Kidney tubule cell (primary cell): ENCODE measurements at regions not wholly inside any gene's neighbourhood (a gene's known extent, or its start where the extent isn't known, plus 50 kb on each side); places are given as distances from the start of the nearest gene placed in this dataset.
A peak's percentile ranks its signal among the peaks of the same experiment; 100 is the strongest.

Experiments
- DNase-seq: peaks from one replicate; pipeline ENCODE4 v3.0.0-alpha.2; 2018; ENCODE audit warnings: low spot score

DNA sequence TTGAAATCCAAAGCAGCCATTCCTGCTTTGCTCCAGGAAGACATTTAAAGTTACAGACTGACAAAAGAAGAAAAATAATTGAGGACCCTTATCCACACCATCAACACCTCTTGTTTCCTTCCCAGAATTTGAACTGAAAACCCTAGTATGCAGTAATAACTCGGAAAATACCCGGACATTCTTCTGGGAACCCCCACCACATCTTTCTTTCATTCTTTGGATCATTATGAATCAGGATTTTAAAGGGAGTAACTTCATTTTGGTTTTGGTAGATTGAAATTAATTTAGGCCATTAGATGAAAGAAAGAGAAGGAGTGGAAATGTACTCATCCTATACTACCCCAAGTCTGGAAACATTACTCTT lies 213.8 kb upstream of the MARCKS start:
- DNase-seq = no peak

DNA sequence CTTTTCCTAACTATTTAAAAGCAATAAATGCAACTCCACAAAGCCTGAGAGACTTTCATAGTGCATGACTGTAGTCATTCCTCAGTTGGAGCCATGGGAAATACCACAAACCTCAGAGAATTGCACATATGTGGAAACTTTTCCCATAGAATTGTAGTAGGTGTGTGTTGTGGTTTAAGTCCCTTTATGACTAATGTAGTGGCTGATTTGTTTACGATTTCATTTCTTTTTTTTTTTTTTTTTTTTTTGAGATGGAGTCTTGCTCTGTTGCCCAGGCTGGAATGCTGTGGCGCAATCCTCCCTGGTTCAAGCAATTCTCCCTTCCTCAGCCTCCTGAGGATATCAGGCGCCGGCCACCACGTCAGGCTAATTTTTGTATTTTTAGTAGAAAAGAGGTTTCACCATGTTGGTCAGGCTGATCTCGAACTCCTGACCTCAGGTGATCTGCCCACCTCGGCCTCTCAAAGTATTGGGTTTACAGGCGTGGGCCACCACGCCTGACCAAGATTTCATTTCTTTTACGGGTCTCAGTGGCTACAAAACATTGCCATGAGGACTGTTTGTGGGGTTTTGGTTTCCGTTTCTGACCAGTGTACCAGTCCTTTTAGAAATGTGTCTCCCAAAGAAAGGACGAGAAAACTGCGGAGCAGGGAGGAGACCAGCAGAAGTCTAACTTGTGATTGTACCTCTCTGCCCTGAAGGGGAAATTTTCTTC lies 212.1 kb upstream of the MARCKS start:
- peak; percentile 94 for DNase-seq

DNA sequence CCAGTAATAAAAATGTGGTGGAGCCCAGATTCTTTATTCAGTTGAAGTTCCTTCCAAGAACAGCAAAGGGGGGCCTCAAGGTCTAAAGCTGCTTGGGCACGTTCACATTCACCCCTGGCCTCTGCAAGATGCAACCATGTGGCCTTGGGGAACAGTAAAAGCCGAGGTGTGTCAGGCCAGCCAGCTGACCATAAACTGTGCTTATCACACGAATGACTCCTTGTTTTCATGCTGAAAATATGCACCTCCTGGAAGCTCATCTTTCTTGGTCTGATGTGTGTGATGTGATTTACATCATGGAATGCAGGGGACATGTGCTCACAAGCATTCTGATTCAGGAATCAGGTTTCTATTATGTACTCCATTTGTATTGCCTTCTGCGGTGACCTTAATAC lies 211.6 kb upstream of the MARCKS start:
- DNase-seq = peak; percentile 96

DNA sequence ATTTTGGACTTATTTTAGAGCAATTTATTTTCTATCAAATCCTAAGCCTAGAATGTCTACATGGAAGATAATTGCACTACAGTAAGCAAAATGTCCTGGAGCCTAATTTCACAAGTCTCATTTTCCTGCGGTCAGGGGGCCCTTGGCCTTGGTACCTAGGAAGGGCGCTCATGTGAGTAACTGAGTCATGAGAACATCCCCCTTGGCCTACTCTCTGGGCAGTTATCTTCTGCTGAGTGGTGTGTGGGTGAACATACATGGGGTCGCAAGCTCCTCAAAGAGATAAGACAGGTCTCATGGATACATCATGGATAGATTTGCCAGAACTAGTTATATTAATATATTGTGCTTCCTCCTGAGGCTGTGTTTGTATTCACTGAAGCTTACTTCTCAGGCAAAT lies 211.2 kb upstream of the MARCKS start:
- no peak for DNase-seq

DNA sequence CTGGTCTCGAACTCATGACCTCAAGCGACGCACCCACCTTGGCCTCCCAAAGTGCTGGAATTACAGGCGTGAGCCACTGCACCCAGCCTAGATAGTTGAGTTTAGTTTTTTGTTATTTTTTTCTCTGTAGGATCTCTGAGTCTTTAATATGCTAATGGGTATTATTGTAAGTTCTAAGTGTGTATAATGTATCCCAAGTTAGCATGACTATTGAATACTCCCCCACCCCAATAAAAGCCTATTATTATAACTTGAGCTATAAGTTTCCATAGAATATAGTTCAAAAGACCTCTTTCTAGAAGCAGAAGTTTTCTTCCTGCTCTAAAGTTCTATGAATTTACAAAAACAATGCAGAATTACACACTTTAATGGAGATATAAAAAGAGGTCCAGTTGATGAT lies 210.4 kb upstream of the MARCKS start:
- no peak for DNase-seq

DNA sequence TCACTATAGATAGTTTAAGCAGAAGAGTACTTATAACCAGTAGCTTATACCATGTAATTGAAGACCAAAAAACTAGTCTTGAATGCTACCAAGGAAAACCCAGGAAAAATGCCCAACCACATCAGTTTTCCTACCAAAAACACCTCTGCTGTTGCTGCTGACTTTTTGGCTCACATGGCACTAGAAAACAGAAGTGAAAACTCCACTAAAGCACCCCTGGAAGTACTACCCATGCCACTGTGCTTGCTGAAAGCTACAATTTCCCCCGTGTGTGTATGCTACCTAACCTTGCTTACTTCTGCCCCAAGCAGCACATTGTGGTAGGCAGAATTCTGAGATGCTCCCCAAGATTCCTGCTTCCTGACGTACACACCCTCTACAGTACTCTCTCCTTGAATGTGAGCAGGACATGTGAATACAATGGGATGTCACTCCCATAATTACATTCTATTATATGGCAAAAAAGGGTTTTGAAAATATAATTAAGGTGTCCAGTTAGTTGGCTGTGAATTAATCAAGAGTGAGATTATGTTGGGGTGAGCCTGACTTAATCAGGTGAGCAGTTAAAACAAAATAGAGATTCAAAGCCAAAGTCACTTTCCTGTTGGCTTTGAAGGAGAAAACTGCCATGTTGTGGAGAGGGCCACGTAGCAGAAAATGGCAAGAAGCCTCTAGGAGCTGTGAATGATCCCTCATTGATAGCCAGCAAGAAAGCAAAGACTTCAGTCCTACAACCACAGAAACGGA lies 209.8 kb upstream of the MARCKS start:
- DNase-seq = no peak

DNA sequence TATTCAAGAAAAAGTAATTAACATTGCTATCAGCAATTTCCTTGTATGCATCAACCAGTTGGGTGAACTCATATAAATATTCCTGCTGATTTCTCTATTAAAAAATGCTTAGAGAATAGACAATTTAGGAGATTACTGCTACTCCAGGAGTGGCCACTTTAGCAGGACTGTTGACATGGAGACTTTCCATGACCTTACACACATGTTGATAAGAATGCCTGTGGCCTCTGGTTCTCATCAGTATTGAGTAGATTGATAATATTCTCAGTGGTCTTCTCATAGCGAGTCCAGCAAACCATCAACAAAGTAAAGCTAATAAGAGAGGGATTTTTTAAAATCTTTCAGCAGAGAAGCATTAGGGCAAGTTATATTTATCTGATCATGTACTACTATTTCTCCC lies 208.4 kb upstream of the MARCKS start:
- no peak for DNase-seq

DNA sequence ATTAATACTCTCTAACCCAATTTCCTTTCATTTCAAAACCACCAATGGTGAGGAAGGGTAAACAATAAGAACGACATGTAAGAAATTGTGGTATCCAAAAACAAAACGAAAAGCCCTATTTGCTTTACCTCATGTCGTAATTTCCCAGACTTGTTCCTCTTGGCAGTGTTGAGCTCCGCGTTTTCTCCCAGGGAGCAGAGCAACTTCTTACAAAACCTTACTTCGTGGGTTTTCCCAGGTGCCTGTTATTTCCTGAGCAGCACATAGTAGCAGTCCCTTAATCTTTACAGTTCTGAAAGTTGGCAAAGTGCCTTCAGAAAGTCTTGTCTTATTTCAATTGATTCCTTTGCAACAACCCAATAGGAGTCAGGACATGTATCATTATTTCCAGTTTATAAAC lies 207.9 kb upstream of the MARCKS start:
- DNase-seq = no peak

DNA sequence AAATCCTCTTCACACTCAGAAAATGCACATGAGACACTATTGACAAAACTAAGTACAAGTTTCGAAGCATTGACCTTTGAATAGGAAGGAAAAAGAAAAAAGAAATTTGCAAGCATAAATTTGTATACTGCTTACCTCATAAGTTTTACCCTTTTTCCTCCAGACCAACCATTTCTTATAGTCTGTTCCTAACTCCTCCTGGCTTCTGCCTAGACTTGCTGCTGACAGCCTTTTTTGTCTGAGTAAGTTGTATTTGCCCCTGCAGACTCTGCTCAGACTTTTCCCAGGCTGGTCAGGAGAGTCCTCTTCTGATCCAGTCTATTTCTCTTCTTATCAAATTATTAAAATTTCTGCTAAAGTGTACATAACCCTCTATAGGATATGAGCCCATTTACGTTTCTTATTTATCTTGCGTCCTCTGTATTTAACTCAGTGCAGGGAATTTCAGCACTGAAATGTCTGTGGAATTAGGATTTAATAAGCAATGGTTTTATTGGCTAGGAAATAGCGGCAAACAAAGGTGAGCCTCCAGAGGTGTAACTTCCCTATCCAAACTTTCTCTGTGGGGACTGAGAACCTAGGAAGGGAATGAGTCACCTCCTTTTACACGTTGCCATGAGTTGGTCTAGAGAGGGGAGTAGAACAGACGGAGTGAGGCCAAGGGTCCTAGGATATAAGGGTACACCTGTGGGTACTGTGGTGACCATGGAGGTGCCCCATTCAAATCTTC lies 207.1 kb upstream of the MARCKS start:
- DNase-seq = no peak

DNA sequence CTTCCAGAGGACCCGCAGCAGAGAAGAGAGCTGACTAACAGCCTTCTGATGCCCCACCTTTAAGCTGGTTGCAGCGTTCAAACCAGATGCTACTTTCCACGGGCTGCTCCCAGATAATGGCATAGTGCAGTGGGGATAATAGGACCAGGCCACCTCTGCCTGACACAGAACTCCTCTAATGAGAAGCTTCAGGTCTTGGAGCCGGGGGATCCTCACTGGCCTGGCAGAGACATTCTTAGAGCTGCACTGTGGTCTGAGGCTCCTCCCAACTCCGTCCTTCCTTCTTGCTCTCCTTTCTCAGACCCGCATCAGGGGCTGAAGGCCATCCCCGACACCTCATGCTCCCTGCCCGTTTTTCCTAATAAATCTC lies 206.6 kb upstream of the MARCKS start:
- DNase-seq = no peak

DNA sequence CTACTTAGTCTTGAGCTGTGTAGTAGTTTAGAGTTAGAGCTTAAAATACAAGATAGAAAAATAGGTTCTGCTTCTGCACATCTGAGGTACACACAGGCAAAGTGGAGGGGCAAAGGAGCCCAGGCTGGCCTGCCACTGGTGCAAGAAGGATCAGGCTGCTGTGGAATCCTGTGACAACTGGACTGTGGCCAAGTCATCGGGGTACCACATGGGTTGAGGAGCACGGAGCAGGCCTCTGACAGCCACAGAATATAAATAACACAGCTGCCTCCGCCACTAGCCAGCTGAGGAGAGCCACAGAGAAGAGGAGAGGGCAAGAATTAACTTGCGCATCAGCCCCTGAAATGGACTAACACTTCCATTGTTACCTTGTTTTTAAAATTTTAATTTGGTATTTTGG lies 206.0 kb upstream of the MARCKS start:
- no peak for DNase-seq

DNA sequence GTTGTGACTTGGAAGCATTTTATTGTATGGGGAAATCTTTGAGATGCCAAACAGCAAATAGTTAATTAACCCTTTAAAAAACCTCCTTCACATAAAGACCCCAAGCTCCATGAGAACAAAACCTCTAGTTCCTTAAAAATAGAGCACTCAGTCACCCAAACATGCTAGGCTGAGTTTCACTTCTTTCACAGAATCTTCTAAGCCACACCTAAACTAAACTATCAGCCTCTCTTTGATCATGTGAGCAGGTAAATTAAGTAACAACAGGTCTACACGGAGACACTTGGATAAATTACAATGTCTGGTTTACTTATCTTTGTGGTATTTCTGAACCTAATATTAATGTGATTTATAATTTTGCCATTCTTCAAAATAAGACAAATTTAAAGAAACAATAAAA lies 205.2 kb upstream of the MARCKS start:
- no peak for DNase-seq

DNA sequence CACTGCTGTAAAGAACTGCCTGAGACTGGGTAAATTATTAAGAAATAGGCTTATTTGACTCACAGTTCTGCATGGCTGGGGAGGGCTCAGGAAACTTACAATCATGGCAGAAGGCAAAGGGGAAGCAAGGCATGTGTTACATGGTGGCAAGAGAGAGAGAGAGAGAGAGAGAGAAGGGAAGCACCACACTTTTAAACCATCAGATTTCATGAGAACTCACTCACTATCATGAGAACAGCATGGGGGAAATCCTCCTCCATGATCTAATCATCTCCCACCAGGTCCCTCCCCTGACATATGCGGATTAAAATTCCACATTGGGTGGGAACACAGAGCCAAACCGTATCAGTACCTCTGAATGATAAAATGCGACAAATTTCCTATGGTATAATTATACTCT lies 203.9 kb upstream of the MARCKS start:
- DNase-seq = peak; percentile 59

DNA sequence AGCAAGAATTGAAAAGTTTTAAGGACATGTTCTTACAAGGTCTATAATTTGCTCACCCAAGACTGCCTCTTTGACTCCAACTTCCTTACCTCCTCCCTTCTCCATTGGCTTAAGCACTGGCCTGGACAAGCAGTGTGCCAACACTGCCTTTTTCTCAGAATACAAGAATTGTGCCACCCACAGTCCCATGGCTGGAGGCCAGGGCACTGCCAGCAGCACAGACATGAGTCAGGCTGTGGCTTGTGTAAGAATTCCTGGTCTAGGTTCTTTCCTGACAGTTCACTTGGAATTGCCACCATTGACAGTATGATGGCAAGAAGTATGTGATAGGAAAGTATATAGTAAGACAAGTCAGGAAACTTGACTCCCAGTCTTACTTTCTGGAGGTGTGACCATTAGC lies 202.7 kb upstream of the MARCKS start:
- peak; percentile 97 for DNase-seq

DNA sequence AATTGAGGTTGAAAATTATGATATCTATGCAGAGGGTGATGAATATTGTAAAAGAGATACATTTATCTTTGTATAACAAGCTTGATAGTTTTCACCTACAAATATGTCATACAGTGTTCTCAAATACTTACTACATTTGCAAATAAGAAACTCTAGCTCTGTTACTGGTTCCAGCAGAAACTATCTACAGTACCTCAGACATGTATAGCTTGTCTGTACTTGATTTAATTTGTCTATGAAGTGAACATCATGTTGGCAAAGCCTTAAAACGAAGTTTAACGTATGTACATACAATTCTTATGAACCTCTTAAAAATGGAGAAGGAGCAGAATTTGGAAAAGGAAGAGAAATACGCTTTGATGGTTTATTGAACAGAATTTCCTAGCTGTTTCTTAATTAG lies 201.4 kb upstream of the MARCKS start:
- no peak for DNase-seq

DNA sequence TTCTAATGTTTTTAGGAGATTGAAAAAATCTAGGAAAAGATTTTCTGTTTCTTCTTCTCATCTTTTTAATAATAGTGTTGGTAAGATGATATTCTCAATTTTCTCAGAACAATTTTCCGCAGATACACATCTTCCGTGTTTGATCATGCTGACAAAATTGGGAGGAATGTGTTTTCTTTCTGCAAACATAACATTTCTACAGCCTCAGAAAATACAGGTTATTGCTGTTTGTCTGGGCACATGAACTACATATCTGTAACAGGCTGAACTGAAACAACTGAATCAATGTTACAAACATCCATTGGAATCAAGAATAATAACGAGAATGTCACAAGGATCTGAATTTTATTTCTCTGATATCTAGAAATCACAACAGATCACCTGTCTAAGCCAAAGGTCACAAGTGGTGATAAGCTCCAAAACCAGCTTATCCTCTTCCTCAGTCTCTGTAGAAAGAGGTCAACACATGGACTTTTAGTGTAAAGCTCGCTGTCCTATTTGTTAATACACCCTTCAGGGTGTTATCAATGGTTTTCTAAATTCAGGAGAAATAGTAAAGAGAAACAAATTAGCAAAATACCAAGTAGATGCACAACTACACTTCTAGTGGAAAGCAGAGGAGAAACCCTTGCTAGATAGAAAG lies 197.3 kb upstream of the MARCKS start:
- DNase-seq = no peak

DNA sequence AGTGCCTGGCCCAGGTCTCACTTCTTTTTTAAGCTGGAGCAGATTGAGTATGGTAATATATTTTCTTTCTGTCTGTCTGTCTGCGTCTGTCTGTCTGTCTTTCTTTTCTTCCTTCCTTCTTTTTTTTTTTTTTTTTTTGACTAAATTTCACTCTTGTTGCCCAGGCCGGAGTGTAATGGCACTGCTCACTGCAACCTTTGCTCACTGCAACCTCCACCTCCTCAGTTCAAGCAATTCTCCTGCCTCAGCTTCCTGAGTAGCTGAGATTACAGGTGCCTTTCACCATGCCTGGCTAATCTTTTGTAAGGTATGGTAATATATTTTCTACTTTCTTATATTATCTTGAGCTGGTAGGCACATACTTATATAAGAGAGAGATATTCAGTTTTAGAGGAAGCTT lies 196.3 kb upstream of the MARCKS start:
- DNase-seq = no peak

DNA sequence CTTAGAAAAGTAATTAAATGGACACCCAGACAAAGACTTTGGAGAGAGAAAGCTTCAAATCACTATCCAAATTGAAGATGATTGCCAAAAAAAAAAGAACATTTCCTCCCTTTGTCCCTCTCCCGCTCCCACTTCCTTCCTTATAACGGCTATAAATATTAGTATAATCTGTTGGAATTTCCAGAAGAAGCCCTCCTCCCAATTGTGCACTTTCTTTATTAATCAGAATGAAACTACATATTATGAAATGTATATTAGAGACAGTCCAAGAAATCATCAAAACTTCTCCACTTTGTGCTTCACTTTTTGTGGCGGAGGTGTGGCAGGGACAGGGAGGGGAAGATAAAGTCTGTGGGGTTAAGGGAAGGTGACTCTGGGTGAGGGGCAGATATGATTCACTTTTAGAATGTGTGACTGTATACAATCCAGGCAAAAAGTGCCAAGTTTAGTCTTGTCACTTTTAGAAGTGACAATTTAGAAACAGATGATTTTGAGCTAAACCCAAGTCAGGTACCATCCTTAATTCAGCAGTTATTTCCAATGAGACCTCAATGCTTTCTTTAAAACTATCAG lies 195.0 kb upstream of the MARCKS start:
- no peak for DNase-seq

DNA sequence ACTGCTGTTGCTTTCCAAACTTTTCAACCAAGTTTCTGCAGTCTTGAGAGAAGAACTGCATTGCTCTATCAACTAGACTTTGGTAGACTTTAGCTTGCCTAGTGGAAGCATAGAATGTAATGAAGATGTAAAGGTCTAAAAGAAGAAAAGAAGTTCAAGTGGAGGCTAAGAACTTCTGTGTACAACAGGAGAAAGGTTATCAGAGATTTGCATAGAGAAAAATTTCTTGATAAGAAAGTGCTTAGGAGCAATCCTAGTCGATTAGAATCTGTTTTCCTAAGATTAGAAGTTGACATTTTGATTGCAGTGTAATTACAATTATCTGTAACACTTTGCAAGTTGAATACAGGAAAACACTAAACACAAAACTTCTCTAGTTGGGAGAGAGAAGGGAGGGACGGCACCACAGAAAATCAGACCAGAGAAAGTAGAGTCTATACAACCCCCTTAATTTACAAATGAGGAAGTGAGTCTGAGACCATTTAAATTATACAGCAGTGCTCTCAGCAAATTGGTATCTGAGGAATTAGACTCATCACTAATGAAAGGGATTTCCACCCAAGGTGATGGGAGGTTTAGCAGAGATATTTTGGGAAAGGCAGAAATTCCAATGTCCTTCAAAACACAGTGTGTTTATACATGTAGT lies 194.3 kb upstream of the MARCKS start:
- DNase-seq = no peak

DNA sequence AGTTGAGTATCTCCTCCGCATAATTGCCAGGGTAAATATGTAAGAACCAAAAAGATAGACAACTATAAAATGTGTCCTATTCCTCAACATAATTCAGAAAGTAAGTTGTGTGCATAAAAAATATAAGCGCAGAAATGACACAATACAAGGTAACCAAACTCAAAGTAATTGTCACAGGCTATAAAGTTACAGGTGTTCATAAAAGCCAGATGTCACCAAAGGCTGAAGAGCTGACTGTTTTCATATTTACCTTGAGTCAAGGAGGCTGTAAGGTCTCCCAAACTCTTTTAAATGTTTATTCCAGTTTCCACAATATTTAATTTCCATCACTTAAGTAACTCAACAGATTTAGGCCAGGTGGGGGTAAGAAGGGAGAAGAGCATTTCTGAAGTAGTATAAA lies 192.2 kb upstream of the MARCKS start:
- DNase-seq = no peak

DNA sequence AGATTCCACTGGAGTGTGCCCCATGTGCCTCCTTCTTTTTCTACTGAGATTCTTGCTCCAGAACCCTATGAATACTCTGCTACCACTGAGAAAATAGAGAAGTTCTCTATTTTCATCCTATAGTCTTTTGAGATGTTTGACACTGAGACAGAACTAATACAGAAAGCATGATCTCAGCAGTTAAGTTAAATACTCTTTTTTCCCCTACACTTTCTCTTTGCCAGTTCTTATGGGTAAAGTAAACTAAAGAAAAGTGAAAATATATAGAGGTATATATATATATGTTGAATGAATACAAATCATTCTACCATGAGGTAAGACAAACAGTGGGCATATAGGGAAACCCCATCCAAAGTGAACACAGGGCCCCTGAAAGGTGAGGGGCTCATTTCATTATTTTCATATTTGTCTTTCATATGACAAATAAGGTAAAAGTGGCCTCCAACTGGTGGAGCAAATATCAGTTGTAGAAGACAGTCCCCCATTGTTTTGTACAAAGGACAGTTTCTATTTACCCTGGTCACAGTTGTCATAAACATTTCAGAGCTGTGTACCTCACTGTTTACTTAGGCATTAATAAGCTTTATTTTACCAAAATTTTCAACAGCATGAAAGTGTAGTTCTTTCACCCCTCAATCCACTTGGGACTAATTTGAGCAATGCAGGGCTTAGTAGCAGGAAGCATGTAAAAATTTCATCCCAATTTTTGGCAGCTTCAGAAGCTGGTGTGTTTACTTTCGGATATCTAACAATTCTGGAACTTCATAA lies 188.3 kb upstream of the MARCKS start:
- DNase-seq = no peak
